Endothelial cell of umbilical vein (primary cell): ENCODE measurements at regions not wholly inside any gene's neighbourhood (a gene's known extent, or its start where the extent isn't known, plus 50 kb on each side); places are given as distances from the start of the nearest gene placed in this dataset.

Experiments used
- BruUV-seq: library from RNA; stranded (reverse); fragments of 400-500 nt; replicated peaks from 2 replicates; lab custom pipeline; 2021; lab: Mats Ljungman, UMichigan
- CTCF ChIA-PET: fragments of 300-600, 350-600 bp; sonication (Branson Sonifier 250); formaldehyde crosslinking; loops from one replicate; lab custom pipeline; 2021; ENCODE audit warnings: antibody characterized with exemption, inconsistent platforms; lab: Charles Lee
- POLR2A ChIA-PET: fragments of 300-600, 350-600 bp; sonication (Branson Sonifier 250); formaldehyde crosslinking; loops from one replicate; lab custom pipeline; 2021; ENCODE audit warnings: antibody characterized with exemption, inconsistent platforms; lab: Charles Lee
- DNase-seq: peaks from one replicate; pipeline ENCODE4 v3.0.0-alpha.2; 2011; ENCODE audit warnings: low read depth, low spot score
- FAIRE-seq: peaks from 2 replicates; lab custom pipeline; 2011; peaks lifted over from hg19 to GRCh38; lab: Jason Lieb, UNC
- H2AFZ ChIP-seq: 2 replicates; pipeline ENCODE4 v1.6.0; 2012; ENCODE audit warnings: low read depth, low read length, control low read depth, inconsistent platforms
- H3K27ac ChIP-seq: 2 replicates; pipeline ENCODE4 v1.5.1; 2011; ENCODE audit warnings: low read depth, mild to moderate bottlenecking, control low read depth, low read length, moderate library complexity; ENCODE audit not compliant: insufficient read depth
- H3K27me3 ChIP-seq, 2 experiments: 2 replicates each; pipeline versions ENCODE4 v1.6.0 to v1.6.1; 2011; ENCODE audit warnings: low read length in 2 of 2, mixed read lengths in 1 of 2; ENCODE audit not compliant: control insufficient read depth in 2 of 2, insufficient read depth in 2 of 2
- H3K36me3 ChIP-seq, 2 experiments: 2 replicates in 1 of 2; 3 replicates in 1 of 2; pipeline ENCODE4 v1.5.1; 2011; ENCODE audit warnings: low read length in 2 of 2, mild to moderate bottlenecking in 1 of 2, moderate library complexity in 1 of 2; ENCODE audit not compliant: control insufficient read depth in 2 of 2, insufficient read depth in 2 of 2; ENCODE audit errors: extremely low read depth in 1 of 2
- H3K4me1 ChIP-seq: 3 replicates; pipeline ENCODE4 v1.5.1; 2011; ENCODE audit warnings: mild to moderate bottlenecking, low read length; ENCODE audit not compliant: control insufficient read depth, insufficient read depth; ENCODE audit errors: extremely low read depth
- H3K4me2 ChIP-seq: 2 replicates; pipeline ENCODE4 v1.6.1; 2011; ENCODE audit warnings: low read length, control low read depth, mixed read lengths; ENCODE audit not compliant: insufficient read depth
- H3K4me3 ChIP-seq, 3 experiments: fragments of 200-600 bp in 1 of 3; sonication (generic), shearing (Covaris generic) in 1 of 3; replicated peaks in 1 of 3; 2 replicates each; pipeline ENCODE4 v1.5.1; 2011 to 2016; ENCODE audit warnings: control low read depth in 3 of 3, low read length in 3 of 3, mild to moderate bottlenecking in 2 of 3, inconsistent platforms in 1 of 3, low read depth in 1 of 3, moderate library complexity in 1 of 3; ENCODE audit not compliant: insufficient read depth in 1 of 3
- H3K79me2 ChIP-seq: 2 replicates; pipeline ENCODE4 v1.6.0; 2012; ENCODE audit warnings: low read length, inconsistent platforms; ENCODE audit not compliant: control insufficient read depth, insufficient read depth
- H3K9ac ChIP-seq: replicated peaks from 2 replicates; pipeline ENCODE3; 2011; ENCODE audit warnings: low read length, control low read depth; ENCODE audit not compliant: insufficient read depth; ENCODE audit errors: extremely low read depth
- H3K9me1 ChIP-seq: replicated peaks from 3 replicates; pipeline ENCODE4 v1.6.0; 2011; ENCODE audit warnings: mild to moderate bottlenecking, low read length; ENCODE audit not compliant: control insufficient read depth, insufficient read depth; ENCODE audit errors: extremely low read depth
- H3K9me3 ChIP-seq: replicated peaks from 2 replicates; pipeline ENCODE4 v1.5.1; 2012; ENCODE audit warnings: low read length, inconsistent platforms; ENCODE audit not compliant: control insufficient read depth, insufficient read depth
- H4K20me1 ChIP-seq: replicated peaks from 2 replicates; pipeline ENCODE3; 2011; ENCODE audit warnings: mild to moderate bottlenecking, low read length; ENCODE audit not compliant: control insufficient read depth, insufficient read depth; ENCODE audit errors: extremely low read depth
- CTCF ChIP-seq, 2 donors: IDR thresholded peaks; 1 replicate in 1 of 2; 2 replicates in 1 of 2; pipeline ENCODE4 v1.5.1; 2011; ENCODE audit warnings: low read length in 2 of 2, mild to moderate bottlenecking in 2 of 2, moderate library complexity in 2 of 2, control low read depth in 1 of 2, inconsistent platforms in 1 of 2, low read depth in 1 of 2; ENCODE audit not compliant: insufficient read depth in 1 of 2; ENCODE audit errors: extremely low read depth in 1 of 2
- EZH2 ChIP-seq: IDR thresholded peaks from 2 replicates; pipeline ENCODE4 v1.6.1; 2012; ENCODE audit warnings: borderline replicate concordance, low read depth, mild to moderate bottlenecking, moderate library complexity, low read length, inconsistent platforms; ENCODE audit not compliant: severe bottlenecking
- FOS ChIP-seq: IDR thresholded peaks from 2 replicates; pipeline ENCODE4 v1.6.1; 2011; ENCODE audit warnings: mild to moderate bottlenecking, low read length, moderate library complexity, borderline replicate concordance; ENCODE audit not compliant: insufficient read depth
- GATA2 ChIP-seq: IDR thresholded peaks from 2 replicates; pipeline ENCODE4 v1.7.0; 2011; ENCODE audit warnings: low read depth, mild to moderate bottlenecking, moderate library complexity, mixed read lengths, low read length; ENCODE audit not compliant: insufficient read length, insufficient read depth
- JUN ChIP-seq: IDR thresholded peaks from 2 replicates; pipeline ENCODE4 v1.6.1; 2011; ENCODE audit warnings: borderline replicate concordance, low read depth; ENCODE audit not compliant: insufficient read length, insufficient read depth
- MAX ChIP-seq: IDR thresholded peaks from 2 replicates; pipeline ENCODE4 v1.6.1; 2011; ENCODE audit not compliant: insufficient read depth, insufficient read length
- MYC ChIP-seq: IDR thresholded peaks from one replicate; pipeline ENCODE4 v1.6.1; 2011; ENCODE audit warnings: mild to moderate bottlenecking, low read depth, low read length
- POLR2A ChIP-seq: IDR thresholded peaks from 2 replicates; pipeline ENCODE4 v1.6.1; 2012; ENCODE audit warnings: low read depth, mild to moderate bottlenecking, control low read depth, low read length
- POLR2AphosphoS5 ChIP-seq: IDR thresholded peaks from 2 replicates; pipeline ENCODE4 v1.6.1; 2012; ENCODE audit warnings: low read depth, mild to moderate bottlenecking, control low read depth, low read length, moderate library complexity; ENCODE audit not compliant: insufficient read depth
- dilution Hi-C: fragments of 300-500 bp; cut with MboI; formaldehyde crosslinking; loops from one replicate; pipeline ENCODE4 v1.15.0; 2019; ENCODE audit warnings: low sequenced_read_pairs; ENCODE audit not compliant: extremely low pct_ligation_motif_present
- intact Hi-C: fragments of 100-400 bp; cut with micrococcal nuclease; formaldehyde crosslinking; loops from one replicate; pipeline ENCODE4 v1.10.0; 2022

GRCh38 chr6:15086348-15087158, 159.3 kb upstream of the JARID2 start:
- no peaks in the 10 kb centered on the region for H3K9me1 ChIP-seq
- no peaks in the 10 kb centered on the region for H4K20me1 ChIP-seq
- H3K9ac ChIP-seq = no peak overlapping the region
- no peaks in the 10 kb centered on the region for H3K79me2 ChIP-seq
- H3K4me1 ChIP-seq = no peaks in the 10 kb centered on the region
- FAIRE-seq = no peak
- H3K4me2 ChIP-seq = no peak overlapping the region
- TF ChIP-seq POLR2A (no peak), FOS (no peak), MYC (no peak), POLR2AphosphoS5 (no peak), JUN (no peak), MAX (no peak), EZH2 (no peak), GATA2 (no peak), CTCF (IDR thresholded peaks at IDR 0.05; ENCODE audit: extremely low read depth in 1 of 2, insufficient read depth in 1 of 2, low read depth in 1 of 2, low read length in 2 of 2) (no peak)
- intact Hi-C loops = no loop called here
- H3K27ac ChIP-seq = no peak overlapping the region
- H3K27me3 ChIP-seq = no peaks in the 10 kb centered on the region
- POLR2A ChIA-PET = no interaction called here
- H3K36me3 ChIP-seq = no peaks in the 10 kb centered on the region
- no peak for DNase-seq
- dilution Hi-C loops = no loop called here
- no peak overlapping the region for H2AFZ ChIP-seq
- CTCF ChIA-PET = no interaction called here
- BruUV-seq = no TSS peak
- peaks cover 2% of the 10 kb centered on the region for H3K9me3 ChIP-seq
- H3K4me3 ChIP-seq = no peak overlapping the region
